GM18517 (cell line): ENCODE measurements at regions not wholly inside any gene's neighbourhood (a gene's known extent, or its start where the extent isn't known, plus 50 kb on each side); places are given as distances from the start of the nearest gene placed in this dataset.

Experiments used
- ATAC-seq: cut with Tn5 transposase; IDR thresholded peaks from one replicate; pipeline ENCODE4 v1.9.1; 2021; ENCODE audit warnings: mild to moderate bottlenecking, moderate library complexity; ENCODE audit not compliant: unreplicated experiment

DNA sequence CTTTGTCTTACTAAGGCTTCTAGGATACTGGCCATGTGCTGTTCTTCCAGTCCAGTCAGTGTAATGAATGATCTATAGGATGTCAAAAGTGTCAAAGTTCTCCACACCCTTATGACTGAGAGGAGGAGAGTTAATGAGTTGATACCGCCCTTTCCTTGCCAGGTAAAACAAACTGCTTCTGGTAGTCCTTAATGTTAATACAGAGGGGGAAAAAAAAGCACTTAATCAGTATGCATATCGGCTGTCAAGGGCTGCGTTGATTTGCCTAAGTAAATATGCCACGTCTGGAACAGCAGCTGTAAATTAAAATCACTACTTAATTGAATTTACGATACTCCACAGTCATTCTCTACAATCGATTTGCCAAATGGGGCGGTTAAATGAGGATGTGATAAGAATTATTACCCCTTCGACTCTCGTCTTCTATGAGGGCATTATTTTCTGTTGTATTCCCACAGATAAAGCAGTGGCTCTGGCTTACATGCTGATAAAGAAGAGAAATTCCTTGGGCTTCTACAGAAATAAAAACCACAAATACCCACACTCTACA lies 416.0 kb downstream of the KCNH5 start:
- ATAC-seq = no peak

DNA sequence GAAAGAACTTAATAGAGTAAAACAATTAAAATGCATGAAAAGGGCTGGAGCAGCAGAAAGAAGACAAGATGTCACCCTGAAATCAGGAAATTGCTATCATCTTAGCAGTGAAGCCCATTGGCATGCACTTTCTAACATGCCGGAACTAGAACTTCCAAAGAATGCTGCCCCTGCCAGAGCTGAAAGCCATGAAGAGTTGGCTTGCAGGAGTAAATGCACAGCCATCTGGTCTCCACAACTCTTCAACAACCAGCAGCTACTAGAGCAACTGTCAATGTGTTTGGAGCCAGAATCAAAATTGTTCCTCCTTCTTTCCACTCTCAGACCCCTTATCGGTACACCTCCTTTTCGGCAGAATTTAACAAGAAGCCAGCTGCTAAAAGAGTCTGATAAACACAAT lies 414.1 kb downstream of the KCNH5 start:
- ATAC-seq = no peak

DNA sequence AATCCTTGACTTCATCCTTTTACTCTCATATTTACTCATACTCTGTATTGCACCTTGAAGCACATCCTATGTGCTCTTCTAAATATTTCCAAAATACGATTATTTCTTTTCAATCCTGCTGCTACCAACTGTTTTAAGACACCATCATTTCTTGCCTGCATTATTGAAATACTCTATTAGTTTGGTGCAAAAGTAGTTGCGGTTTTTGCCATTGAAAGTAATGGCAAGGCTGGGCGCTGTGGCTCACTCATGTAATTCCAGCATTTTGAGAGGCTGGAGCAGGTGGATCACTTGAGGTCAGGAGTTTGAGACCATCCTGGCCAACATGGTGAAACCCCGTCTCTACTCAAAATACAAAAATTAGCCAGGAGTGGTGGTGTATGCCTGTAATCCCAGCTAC lies 412.5 kb downstream of the KCNH5 start:
- no peak for ATAC-seq

GRCh38 chr14:62645649-62646048 lies 399.6 kb downstream of the KCNH5 start:
- no peak for ATAC-seq
